SU-DHL-6 (cell line): ENCODE measurements at regions not wholly inside any gene's neighbourhood (a gene's known extent, or its start where the extent isn't known, plus 50 kb on each side); places are given as distances from the start of the nearest gene placed in this dataset.

ENCODE experiments used
- H2AFZ ChIP-seq: fragments of 200-600 bp; sonication (generic); 2 replicates; pipeline ENCODE4 v1.6.1; 2014; ENCODE audit warnings: low read depth, mild to moderate bottlenecking, moderate library complexity, mixed read lengths, antibody characterized with exemption, low read length; ENCODE audit not compliant: severe bottlenecking
- H3F3A ChIP-seq: fragments of 200-600 bp; shearing (Covaris generic); 2 replicates; pipeline ENCODE4 v1.6.0; 2016; ENCODE audit warnings: antibody characterized with exemption, mild to moderate bottlenecking; ENCODE audit not compliant: insufficient read depth
- H3K27ac ChIP-seq: fragments of 200-600 bp; sonication (generic); 2 replicates; pipeline ENCODE4 v1.5.1; 2016; ENCODE audit warnings: low read depth, mild to moderate bottlenecking, low read length, moderate library complexity, mixed read lengths
- H3K27me3 ChIP-seq: fragments of 200-600 bp; sonication (generic), shearing (Covaris generic); 2 replicates; pipeline ENCODE4 v1.6.0; 2014; ENCODE audit warnings: mild to moderate bottlenecking, low read length
- H3K36me3 ChIP-seq: fragments of 200-600 bp; sonication (generic); 2 replicates; pipeline ENCODE4 v1.6.1; 2014; ENCODE audit warnings: mild to moderate bottlenecking, low read length, mixed read lengths
- H3K4me2 ChIP-seq: fragments of 300-600, 200-600 bp; shearing (Covaris generic), sonication (generic); 2 replicates; pipeline ENCODE4 v1.6.0; 2014; ENCODE audit warnings: low read length, low read depth, mild to moderate bottlenecking; ENCODE audit not compliant: poor library complexity, severe bottlenecking
- H3K4me3 ChIP-seq: fragments of 200-600 bp; sonication (generic); 2 replicates; pipeline ENCODE4 v1.5.1; 2014; ENCODE audit warnings: antibody characterized with exemption, low read length, mild to moderate bottlenecking, mixed read lengths; ENCODE audit not compliant: insufficient read depth, poor library complexity, severe bottlenecking
- H3K79me2 ChIP-seq: fragments of 200-600 bp; sonication (generic); 2 replicates; pipeline ENCODE4 v1.6.1; 2014; ENCODE audit warnings: mild to moderate bottlenecking, low read length, moderate library complexity; ENCODE audit not compliant: insufficient read depth
- H3K9ac ChIP-seq: fragments of 200-600 bp; sonication (generic); 2 replicates; pipeline ENCODE4 v1.7.0; 2014; ENCODE audit warnings: mild to moderate bottlenecking, low read length
- H3K9me2 ChIP-seq: fragments of 200-600 bp; sonication (generic); replicated peaks from 2 replicates; pipeline ENCODE4 v1.6.1; 2014; ENCODE audit warnings: low read length; ENCODE audit not compliant: insufficient read depth
- H3K9me3 ChIP-seq: fragments of 200-600 bp; sonication (generic); 2 replicates; pipeline ENCODE4 v1.6.1; 2014; ENCODE audit warnings: low read length, mixed read lengths; ENCODE audit not compliant: insufficient read depth
- H4K20me1 ChIP-seq: fragments of 200-600 bp; sonication (generic); 2 replicates; pipeline ENCODE4 v1.6.1; 2014; ENCODE audit warnings: low read depth, mild to moderate bottlenecking, antibody characterized with exemption, low read length, moderate library complexity, mixed read lengths
- EZH2phosphoT487 ChIP-seq: fragments of 200-600 bp; sonication (generic), shearing (Covaris generic); conservative IDR thresholded peaks from 2 replicates; pipeline ENCODE4 v1.6.1; 2018; ENCODE audit warnings: mild to moderate bottlenecking, antibody characterized with exemption, low read length, moderate library complexity, mixed read lengths
- TF ChIP-seq, protein P1 (sequence below): fragments of 200-600 bp; sonication (generic); IDR thresholded peaks from one replicate; pipeline ENCODE4 v1.5.1; 2017; ENCODE audit warnings: antibody characterized with exemption, mild to moderate bottlenecking, low read length, moderate library complexity; ENCODE audit not compliant: insufficient read depth, poor library complexity, severe bottlenecking

DNA sequence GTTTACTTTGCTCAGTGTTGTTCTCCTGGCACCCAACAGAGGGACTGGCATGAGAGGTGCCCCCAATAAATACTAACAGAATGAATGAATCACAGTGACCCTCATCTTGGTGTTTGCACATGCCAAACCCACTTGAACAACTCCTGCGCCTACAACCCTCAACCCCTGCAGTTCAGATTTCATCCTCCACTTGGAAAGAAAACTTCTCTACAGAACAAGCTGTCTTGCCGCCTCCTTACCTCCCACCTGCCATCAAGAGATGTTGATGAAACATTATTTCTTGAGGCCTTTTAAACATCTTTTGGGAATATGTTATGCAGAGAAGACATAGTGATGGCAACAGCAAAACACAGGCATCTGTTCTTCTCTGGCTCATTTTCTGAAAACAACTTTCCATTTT is 216.0 kb upstream of the SH3BP4 start:
- no peaks in the 10 kb centered on the region for H3F3A ChIP-seq
- no peaks in the 10 kb centered on the region for H3K9me2 ChIP-seq
- H3K4me3 ChIP-seq: no peak overlapping the region
- no peaks in the 10 kb centered on the region for H3K36me3 ChIP-seq
- H2AFZ ChIP-seq: no peak overlapping the region
- no peak overlapping the region for H3K9ac ChIP-seq
- no peak overlapping the region for H3K27ac ChIP-seq
- no peaks in the 10 kb centered on the region for H3K79me2 ChIP-seq
- no peaks in the 10 kb centered on the region for H3K9me3 ChIP-seq
- H3K4me2 ChIP-seq: no peak overlapping the region
- TF ChIP-seq, protein P1, sequence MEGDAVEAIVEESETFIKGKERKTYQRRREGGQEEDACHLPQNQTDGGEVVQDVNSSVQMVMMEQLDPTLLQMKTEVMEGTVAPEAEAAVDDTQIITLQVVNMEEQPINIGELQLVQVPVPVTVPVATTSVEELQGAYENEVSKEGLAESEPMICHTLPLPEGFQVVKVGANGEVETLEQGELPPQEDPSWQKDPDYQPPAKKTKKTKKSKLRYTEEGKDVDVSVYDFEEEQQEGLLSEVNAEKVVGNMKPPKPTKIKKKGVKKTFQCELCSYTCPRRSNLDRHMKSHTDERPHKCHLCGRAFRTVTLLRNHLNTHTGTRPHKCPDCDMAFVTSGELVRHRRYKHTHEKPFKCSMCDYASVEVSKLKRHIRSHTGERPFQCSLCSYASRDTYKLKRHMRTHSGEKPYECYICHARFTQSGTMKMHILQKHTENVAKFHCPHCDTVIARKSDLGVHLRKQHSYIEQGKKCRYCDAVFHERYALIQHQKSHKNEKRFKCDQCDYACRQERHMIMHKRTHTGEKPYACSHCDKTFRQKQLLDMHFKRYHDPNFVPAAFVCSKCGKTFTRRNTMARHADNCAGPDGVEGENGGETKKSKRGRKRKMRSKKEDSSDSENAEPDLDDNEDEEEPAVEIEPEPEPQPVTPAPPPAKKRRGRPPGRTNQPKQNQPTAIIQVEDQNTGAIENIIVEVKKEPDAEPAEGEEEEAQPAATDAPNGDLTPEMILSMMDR: no peak
- TF ChIP-seq EZH2phosphoT487: no peak
- no peaks in the 10 kb centered on the region for H4K20me1 ChIP-seq
- no peaks in the 10 kb centered on the region for H3K27me3 ChIP-seq

DNA sequence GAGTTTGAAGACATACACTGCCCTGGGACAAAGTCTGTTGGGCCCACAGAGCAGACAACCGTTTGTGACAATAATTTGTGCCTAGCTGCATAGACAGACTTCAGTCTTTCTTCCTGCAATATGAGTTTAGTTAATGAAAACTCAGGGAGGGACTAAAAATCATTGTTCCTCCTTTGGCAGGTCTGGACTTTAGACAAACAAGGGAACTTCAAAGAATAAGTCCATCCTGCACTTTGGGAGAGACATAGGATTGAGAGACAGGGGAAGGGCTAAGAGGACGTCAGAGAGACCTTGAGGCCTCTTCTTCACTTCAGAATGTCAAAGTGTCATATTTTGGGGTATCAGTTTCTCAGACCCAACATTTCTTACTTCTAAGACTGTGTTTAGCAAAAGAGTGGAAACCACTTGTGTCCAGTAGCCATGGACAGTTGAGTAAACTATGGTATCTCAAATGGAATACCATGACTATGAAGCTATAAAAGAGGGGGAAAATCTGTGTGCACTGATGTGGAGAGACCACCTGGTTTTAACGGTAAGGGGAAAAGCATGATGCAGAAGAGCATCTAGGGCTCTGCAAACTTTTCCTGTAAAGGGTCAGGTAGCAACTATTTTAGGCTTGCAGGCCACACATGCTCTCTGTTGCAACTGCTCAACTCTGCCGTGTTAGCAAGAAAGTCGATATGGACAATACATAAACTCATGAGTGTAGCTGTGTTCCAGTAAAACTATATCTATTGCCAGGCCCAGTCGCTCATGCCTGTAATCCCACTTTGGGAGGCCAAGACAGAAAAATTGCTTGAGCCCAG is 217.8 kb upstream of the SH3BP4 start:
- no peak overlapping the region for H3K9ac ChIP-seq
- no peaks in the 10 kb centered on the region for H3F3A ChIP-seq
- no peaks in the 10 kb centered on the region for H4K20me1 ChIP-seq
- no peak overlapping the region for H2AFZ ChIP-seq
- no peaks in the 10 kb centered on the region for H3K27me3 ChIP-seq
- no peaks in the 10 kb centered on the region for H3K79me2 ChIP-seq
- no peaks in the 10 kb centered on the region for H3K9me3 ChIP-seq
- H3K4me2 ChIP-seq: no peak overlapping the region
- no peak overlapping the region for H3K4me3 ChIP-seq
- H3K9me2 ChIP-seq: no peaks in the 10 kb centered on the region
- no peaks in the 10 kb centered on the region for H3K36me3 ChIP-seq
- TF ChIP-seq EZH2phosphoT487: no peak
- TF ChIP-seq, protein P1: no peak
- no peak overlapping the region for H3K27ac ChIP-seq

DNA sequence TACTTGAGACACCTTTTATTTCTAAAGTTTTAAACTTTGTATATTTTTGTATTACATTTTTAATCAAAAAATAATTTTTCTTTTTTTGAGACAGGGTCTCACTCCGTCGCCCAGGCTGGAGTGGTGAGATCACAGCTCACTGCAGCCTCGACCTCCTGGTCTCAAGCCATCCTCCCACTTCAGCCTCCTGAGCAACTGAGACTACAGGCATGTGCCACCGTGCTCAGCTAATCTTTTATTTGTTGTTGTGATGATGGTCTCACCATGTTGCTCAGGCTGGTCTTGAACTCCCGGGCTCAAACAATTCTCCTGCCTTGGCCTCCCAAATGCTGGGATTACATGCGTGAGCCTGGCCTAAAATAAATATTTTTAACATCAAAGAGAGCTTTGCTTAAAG is 218.7 kb upstream of the SH3BP4 start:
- Histone ChIP-seq H3K4me3 (no peak overlapping the region), H3K27ac (no peak overlapping the region), H3K27me3 (no peaks in the 10 kb centered on the region), H3K36me3 (no peaks in the 10 kb centered on the region), H3K79me2 (no peaks in the 10 kb centered on the region), H2AFZ (no peak overlapping the region), H4K20me1 (no peaks in the 10 kb centered on the region), H3F3A (no peaks in the 10 kb centered on the region), H3K9me3 (no peaks in the 10 kb centered on the region), H3K9ac (no peak overlapping the region), H3K9me2 (no peaks in the 10 kb centered on the region), H3K4me2 (no peak overlapping the region)
- no peak for TF ChIP-seq EZH2phosphoT487
- TF ChIP-seq, protein P1: no peak
